Testis (tissue), 2 donors: ENCODE measurements at regions not wholly inside any gene's neighbourhood (a gene's known extent, or its start where the extent isn't known, plus 50 kb on each side); places are given as distances from the start of the nearest gene placed in this dataset.

Experiments used
- DNase-seq: peaks from one replicate; pipeline ENCODE4 v3.0.0-alpha.2; 2019
- H3K27ac ChIP-seq, 2 donors: fragments of 200-600 bp; sonication (generic); one replicate each; pipeline ENCODE4 v1.5.1; 2019
- H3K27me3 ChIP-seq: fragments of 200-600 bp; sonication (generic); one replicate; pipeline ENCODE4 v1.5.1; 2019
- H3K36me3 ChIP-seq: fragments of 200-600 bp; sonication (generic); one replicate; pipeline ENCODE4 v1.5.1; 2017; ENCODE audit warnings: low read depth; ENCODE audit errors: missing control alignments
- H3K4me1 ChIP-seq: fragments of 200-600 bp; sonication (generic); one replicate; pipeline ENCODE4 v1.5.1; 2019
- H3K4me3 ChIP-seq, 2 donors: fragments of 200-600 bp; sonication (generic); one replicate each; pipeline ENCODE4 v1.5.1; 2017 to 2019
- H3K9me3 ChIP-seq: fragments of 200-600 bp; sonication (generic); one replicate; pipeline ENCODE4 v1.5.1; 2017
- CTCF ChIP-seq, 3 experiments: fragments of 450-650 bp in 2 of 3; fragments of 200-600 bp in 1 of 3; sonication (generic) in 1 of 3; IDR thresholded peaks; one replicate each; pipeline ENCODE4 v1.5.1; 2016 to 2019; ENCODE audit warnings: antibody characterized with exemption in 3 of 3, mild to moderate bottlenecking in 2 of 3, moderate library complexity in 1 of 3
- POLR2A ChIP-seq: fragments of 450-650 bp; IDR thresholded peaks from one replicate; pipeline ENCODE4 v1.6.1; 2017; ENCODE audit warnings: antibody characterized with exemption, mild to moderate bottlenecking, moderate library complexity
- WGBS, 2 donors: methylation state at CpG; one replicate each; pipeline ENCODE4 v1.1.5; 2018; 5-methylcytosine and 5-hydroxymethylcytosine counted together
- intact Hi-C: fragments of 100-400 bp; cut with DNase I; formaldehyde crosslinking; loops from one replicate; pipeline ENCODE4 v1.15.1; 2023; ENCODE audit warnings: low total_unique reads

GRCh38 chr3:176005564-176005963 lies 1146.4 kb downstream of the NAALADL2 start:
- H3K4me3 ChIP-seq, result no peak overlapping the region
- WGBS, 2 donors, result 62 to 64% methylated on average over 1 of the region's 1 CpG
- TF ChIP-seq CTCF (IDR thresholded peaks at IDR 0.05) (no peak), POLR2A (no peak)
- H3K9me3 ChIP-seq, result no peaks in the 10 kb centered on the region
- H3K27me3 ChIP-seq, result no peaks in the 10 kb centered on the region
- intact Hi-C loops, result no loop called here
- no peaks in the 10 kb centered on the region for H3K4me1 ChIP-seq
- H3K36me3 ChIP-seq, result no peaks in the 10 kb centered on the region
- no peak overlapping the region for H3K27ac ChIP-seq
- DNase-seq, result no peak

- DNase-seq, result no peak
- TF ChIP-seq CTCF (IDR thresholded peaks at IDR 0.05), result no peak
- TF ChIP-seq POLR2A, result no peak
- Histone ChIP-seq H3K27me3 (no peaks in the 10 kb centered on the region), H3K4me1 (no peaks in the 10 kb centered on the region), H3K27ac (no peak overlapping the region), H3K9me3 (no peaks in the 10 kb centered on the region), H3K36me3 (no peaks in the 10 kb centered on the region), H3K4me3 (no peak overlapping the region)
- 93 to 100% methylated on average over 2 of the region's 2 CpGs for WGBS, 2 donors
- intact Hi-C loops, result no loop called here
Observed at GRCh38 chr3:175989161-175989560, 1130.0 kb downstream of the NAALADL2 start.

GRCh38 chr3:175988401-175988800 lies 1129.3 kb downstream of the NAALADL2 start:
- Histone ChIP-seq H3K27me3 (no peaks in the 10 kb centered on the region), H3K27ac (no peak overlapping the region), H3K9me3 (no peaks in the 10 kb centered on the region), H3K36me3 (no peaks in the 10 kb centered on the region), H3K4me3 (no peak overlapping the region), H3K4me1 (no peaks in the 10 kb centered on the region)
- DNase-seq, result no peak
- TF ChIP-seq POLR2A (no peak), CTCF (IDR thresholded peaks at IDR 0.05) (no peak)
- intact Hi-C loops, result no loop called here
- WGBS, 2 donors, result 89 to 100% methylated on average over 1 of the region's 1 CpG

GRCh38 chr3:175985781-175986180 lies 1126.6 kb downstream of the NAALADL2 start:
- H3K4me3 ChIP-seq, result no peak overlapping the region
- TF ChIP-seq CTCF (IDR thresholded peaks at IDR 0.05) (no peak), POLR2A (no peak)
- H3K4me1 ChIP-seq, result no peaks in the 10 kb centered on the region
- H3K36me3 ChIP-seq, result no peaks in the 10 kb centered on the region
- no peaks in the 10 kb centered on the region for H3K27me3 ChIP-seq
- intact Hi-C loops, result no loop called here
- DNase-seq, result no peak
- WGBS, 2 donors, result 77 to 80% methylated on average over 1 of the region's 1 CpG
- H3K27ac ChIP-seq, result no peak overlapping the region
- H3K9me3 ChIP-seq, result no peaks in the 10 kb centered on the region

- WGBS, 2 donors, result 0 to 54% methylated on average over 1 of the region's 1 CpG
- H3K27ac ChIP-seq, result no peak overlapping the region
- intact Hi-C loops, result no loop called here
- no peaks in the 10 kb centered on the region for H3K27me3 ChIP-seq
- H3K4me1 ChIP-seq, result no peaks in the 10 kb centered on the region
- no peaks in the 10 kb centered on the region for H3K9me3 ChIP-seq
- H3K4me3 ChIP-seq, result no peak overlapping the region
- TF ChIP-seq CTCF (IDR thresholded peaks at IDR 0.05) (no peak), POLR2A (no peak)
- H3K36me3 ChIP-seq, result no peaks in the 10 kb centered on the region
- no peak for DNase-seq
Observed at GRCh38 chr3:175983379-175983778, 1124.2 kb downstream of the NAALADL2 start.
